ENCODE measurements at regions not wholly inside any gene's neighbourhood (a gene's known extent, or its start where the extent isn't known, plus 50 kb on each side); places are given as distances from the start of the nearest gene placed in this dataset.
"Not testable (repeated sequence)": the region's sequence is repeated elsewhere in the genome, so short reads cannot be mapped to it uniquely, and the experiment has no call there.

GRCh38 chr9:87374023-87374919 is 123.4 kb upstream of the DAPK1 start:
- DNase-seq (ENCODE audit: low spot score) = not testable (repeated sequence)

- no peak for DNase-seq (ENCODE audit: low spot score)
These were observed 122.1 kb upstream of the DAPK1 start for GRCh38 chr9:87375397-87376073.

GRCh38 chr9:87378676-87379075 is 119.0 kb upstream of the DAPK1 start:
- no peak for DNase-seq (ENCODE audit: low spot score)

GRCh38 chr9:87379300-87379699 is 118.4 kb upstream of the DAPK1 start:
- no peak for DNase-seq (ENCODE audit: low spot score)

GRCh38 chr9:87381050-87381711 is 116.5 kb upstream of the DAPK1 start:
- DNase-seq (ENCODE audit: low spot score) = no peak

GRCh38 chr9:87381746-87382145 is 115.9 kb upstream of the DAPK1 start:
- no peak for DNase-seq (ENCODE audit: low spot score)

- no peak for DNase-seq (ENCODE audit: low spot score)
These were observed 114.8 kb upstream of the DAPK1 start for GRCh38 chr9:87382900-87383299.

GRCh38 chr9:87383344-87384150 is 114.1 kb upstream of the DAPK1 start:
- no peak for DNase-seq (ENCODE audit: low spot score)

- DNase-seq (ENCODE audit: low spot score) = no peak
These were observed 111.1 kb upstream of the DAPK1 start for GRCh38 chr9:87386490-87387025.

GRCh38 chr9:87387351-87388011 is 110.2 kb upstream of the DAPK1 start:
- no peak for DNase-seq (ENCODE audit: low spot score)

- DNase-seq (ENCODE audit: low spot score) = not testable (repeated sequence)
These were observed 109.0 kb upstream of the DAPK1 start for GRCh38 chr9:87388708-87389107.

- DNase-seq (ENCODE audit: low spot score) = no peak
These were observed 107.7 kb upstream of the DAPK1 start for GRCh38 chr9:87389936-87390335.

GRCh38 chr9:87390361-87390760 is 107.3 kb upstream of the DAPK1 start:
- no peak for DNase-seq (ENCODE audit: low spot score)

- no peak for DNase-seq (ENCODE audit: low spot score)
These were observed 105.6 kb upstream of the DAPK1 start for GRCh38 chr9:87392086-87392485.

GRCh38 chr9:87393706-87394230 is 103.9 kb upstream of the DAPK1 start:
- DNase-seq (ENCODE audit: low spot score) = no peak

GRCh38 chr9:87395804-87396479 is 101.7 kb upstream of the DAPK1 start:
- no peak for DNase-seq (ENCODE audit: low spot score)

GRCh38 chr9:87401681-87402080 is 96.0 kb upstream of the DAPK1 start:
- no peak for DNase-seq (ENCODE audit: low spot score)

- no peak for DNase-seq (ENCODE audit: low spot score)
These were observed 95.1 kb upstream of the DAPK1 start for GRCh38 chr9:87402537-87402936.

GRCh38 chr9:87405677-87406542 is 91.8 kb upstream of the DAPK1 start:
- no peak for DNase-seq (ENCODE audit: low spot score)

Measured in D341Med (cell line).